ENCODE measurements at regions not wholly inside any gene's neighbourhood (a gene's known extent, or its start where the extent isn't known, plus 50 kb on each side); places are given as distances from the start of the nearest gene placed in this dataset.

DNA sequence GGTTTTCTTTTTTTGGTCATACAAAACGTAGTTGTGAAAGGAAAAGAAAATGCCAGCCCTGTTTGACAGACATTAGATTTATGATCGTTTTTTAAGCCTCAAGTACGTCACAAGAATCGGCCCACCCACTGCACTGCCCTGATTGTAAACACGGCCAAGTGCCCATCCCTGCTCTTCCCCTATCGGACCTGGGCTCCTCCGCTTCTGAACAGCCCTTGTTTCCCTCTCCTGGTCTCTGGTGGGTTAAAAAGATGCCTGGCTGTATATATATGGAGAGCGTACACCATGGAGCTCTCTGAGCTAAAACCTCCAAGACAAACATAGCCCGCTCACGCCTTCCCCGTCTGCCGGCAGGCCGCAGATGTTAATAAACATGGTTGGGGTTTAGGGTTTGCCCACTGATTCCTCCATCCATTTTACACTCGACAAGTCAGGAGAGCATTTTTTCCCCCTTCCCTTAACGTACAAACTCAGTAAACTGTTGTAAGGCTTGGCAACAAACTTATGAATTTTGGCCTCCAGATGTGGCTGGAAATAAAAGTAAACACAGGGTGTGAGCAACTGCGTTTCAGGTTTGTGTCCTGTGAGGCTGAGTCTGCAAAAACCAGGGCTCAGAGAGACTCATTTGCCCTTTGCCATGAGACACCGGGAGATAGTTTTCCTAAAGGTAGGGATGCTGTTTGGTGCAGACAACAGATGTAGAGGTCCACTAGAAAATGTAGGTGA, 325.9 kb downstream of the SOX9 start:
- DNase-seq (ENCODE audit: low spot score): no peak
- Mint-ChIP-seq H3K9me3 (no peaks in the 10 kb centered on the region), H3K4me3 (no peak overlapping the region), H3K27me3 (ENCODE audit: insufficient read depth, low read depth, poor library complexity) (peaks cover 4% of the 10 kb centered on the region), H3K36me3 (ENCODE audit: low read depth) (no peaks in the 10 kb centered on the region), H3K4me1 (no peaks in the 10 kb centered on the region), H3K27ac (no peak overlapping the region)
- Histone ChIP-seq H3F3A (replicated peaks; ENCODE audit: low read depth) (no peaks in the 10 kb centered on the region), H4K20me1 (replicated peaks; ENCODE audit: insufficient read depth) (no peaks in the 10 kb centered on the region), H3K27ac (ENCODE audit: low read depth) (no peak overlapping the region), H3K79me2 (replicated peaks; ENCODE audit: insufficient read depth) (no peaks in the 10 kb centered on the region), H3K27me3 (ENCODE audit: insufficient read depth) (no peaks in the 10 kb centered on the region), H3K36me3 (ENCODE audit: insufficient read depth) (no peaks in the 10 kb centered on the region), H3K9me2 (ENCODE audit: insufficient read depth) (no peaks in the 10 kb centered on the region), H2AFZ (no peak overlapping the region), H3K4me3 (no peak overlapping the region), H3K4me1 (ENCODE audit: insufficient read depth) (no peaks in the 10 kb centered on the region), H3K4me2 (no peak overlapping the region)
- no peak for TF ChIP-seq CREB1 (CRISPR knock-in tag; IDR thresholded peaks at IDR 0.05; ENCODE audit: low read depth)
- TF ChIP-seq, protein P1, sequence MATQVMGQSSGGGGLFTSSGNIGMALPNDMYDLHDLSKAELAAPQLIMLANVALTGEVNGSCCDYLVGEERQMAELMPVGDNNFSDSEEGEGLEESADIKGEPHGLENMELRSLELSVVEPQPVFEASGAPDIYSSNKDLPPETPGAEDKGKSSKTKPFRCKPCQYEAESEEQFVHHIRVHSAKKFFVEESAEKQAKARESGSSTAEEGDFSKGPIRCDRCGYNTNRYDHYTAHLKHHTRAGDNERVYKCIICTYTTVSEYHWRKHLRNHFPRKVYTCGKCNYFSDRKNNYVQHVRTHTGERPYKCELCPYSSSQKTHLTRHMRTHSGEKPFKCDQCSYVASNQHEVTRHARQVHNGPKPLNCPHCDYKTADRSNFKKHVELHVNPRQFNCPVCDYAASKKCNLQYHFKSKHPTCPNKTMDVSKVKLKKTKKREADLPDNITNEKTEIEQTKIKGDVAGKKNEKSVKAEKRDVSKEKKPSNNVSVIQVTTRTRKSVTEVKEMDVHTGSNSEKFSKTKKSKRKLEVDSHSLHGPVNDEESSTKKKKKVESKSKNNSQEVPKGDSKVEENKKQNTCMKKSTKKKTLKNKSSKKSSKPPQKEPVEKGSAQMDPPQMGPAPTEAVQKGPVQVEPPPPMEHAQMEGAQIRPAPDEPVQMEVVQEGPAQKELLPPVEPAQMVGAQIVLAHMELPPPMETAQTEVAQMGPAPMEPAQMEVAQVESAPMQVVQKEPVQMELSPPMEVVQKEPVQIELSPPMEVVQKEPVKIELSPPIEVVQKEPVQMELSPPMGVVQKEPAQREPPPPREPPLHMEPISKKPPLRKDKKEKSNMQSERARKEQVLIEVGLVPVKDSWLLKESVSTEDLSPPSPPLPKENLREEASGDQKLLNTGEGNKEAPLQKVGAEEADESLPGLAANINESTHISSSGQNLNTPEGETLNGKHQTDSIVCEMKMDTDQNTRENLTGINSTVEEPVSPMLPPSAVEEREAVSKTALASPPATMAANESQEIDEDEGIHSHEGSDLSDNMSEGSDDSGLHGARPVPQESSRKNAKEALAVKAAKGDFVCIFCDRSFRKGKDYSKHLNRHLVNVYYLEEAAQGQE (IDR thresholded peaks at IDR 0.05; ENCODE audit: unreplicated experiment): no peak
- no peak for TF ChIP-seq EZH2 (IDR thresholded peaks at IDR 0.05; ENCODE audit: low read depth, unreplicated experiment)
- no peak for TF ChIP-seq EZH2phosphoT487 (IDR thresholded peaks at IDR 0.05; ENCODE audit: unreplicated experiment)
- TF ChIP-seq, protein P2, sequence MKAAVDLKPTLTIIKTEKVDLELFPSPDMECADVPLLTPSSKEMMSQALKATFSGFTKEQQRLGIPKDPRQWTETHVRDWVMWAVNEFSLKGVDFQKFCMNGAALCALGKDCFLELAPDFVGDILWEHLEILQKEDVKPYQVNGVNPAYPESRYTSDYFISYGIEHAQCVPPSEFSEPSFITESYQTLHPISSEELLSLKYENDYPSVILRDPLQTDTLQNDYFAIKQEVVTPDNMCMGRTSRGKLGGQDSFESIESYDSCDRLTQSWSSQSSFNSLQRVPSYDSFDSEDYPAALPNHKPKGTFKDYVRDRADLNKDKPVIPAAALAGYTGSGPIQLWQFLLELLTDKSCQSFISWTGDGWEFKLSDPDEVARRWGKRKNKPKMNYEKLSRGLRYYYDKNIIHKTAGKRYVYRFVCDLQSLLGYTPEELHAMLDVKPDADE (IDR thresholded peaks at IDR 0.05): no peak
- TF ChIP-seq STAT1 (IDR thresholded peaks at IDR 0.05; ENCODE audit: unreplicated experiment): no peak
- TF ChIP-seq POLR2AphosphoS5 (IDR thresholded peaks at IDR 0.05; ENCODE audit: low read depth): no peak
- TF ChIP-seq JUNB (IDR thresholded peaks at IDR 0.05; ENCODE audit: unreplicated experiment): no peak
- ATAC-seq: no peak

DNA sequence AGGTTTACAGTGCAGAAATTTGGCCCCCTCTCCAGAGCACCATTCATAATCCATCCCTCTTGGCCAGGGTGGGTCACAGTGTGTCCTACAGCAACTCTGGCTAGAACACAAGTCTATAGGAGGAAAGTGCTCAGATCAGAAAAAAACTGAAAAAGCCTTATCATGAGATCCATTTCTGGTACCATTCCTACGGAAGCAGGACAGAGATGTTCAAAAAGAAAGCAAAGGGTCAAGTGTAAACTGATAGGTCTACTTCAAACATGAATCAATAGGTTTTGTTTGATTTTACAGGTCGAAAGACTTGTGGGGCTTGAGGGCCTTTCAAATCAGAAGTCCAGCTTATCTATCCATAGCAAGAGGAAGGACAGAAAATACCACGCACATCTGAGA, 326.4 kb downstream of the SOX9 start:
- ATAC-seq (no peak), DNase-seq (ENCODE audit: low spot score) (no peak)
- H3K9me2 ChIP-seq (ENCODE audit: insufficient read depth): no peaks in the 10 kb centered on the region
- no peaks in the 10 kb centered on the region for H3K36me3 ChIP-seq (ENCODE audit: insufficient read depth)
- Mint-ChIP-seq H3K27me3 (ENCODE audit: insufficient read depth, low read depth, poor library complexity) (peaks cover 4% of the 10 kb centered on the region), H3K9me3 (no peaks in the 10 kb centered on the region), H3K27ac (no peak overlapping the region), H3K4me3 (no peak overlapping the region), H3K4me1 (no peaks in the 10 kb centered on the region), H3K36me3 (ENCODE audit: low read depth) (no peaks in the 10 kb centered on the region)
- no peak overlapping the region for H3K4me3 ChIP-seq
- no peaks in the 10 kb centered on the region for H3K79me2 ChIP-seq (replicated peaks; ENCODE audit: insufficient read depth)
- H3K4me1 ChIP-seq (ENCODE audit: insufficient read depth): no peaks in the 10 kb centered on the region
- H3K4me2 ChIP-seq: no peak overlapping the region
- no peak overlapping the region for H3K27ac ChIP-seq (ENCODE audit: low read depth)
- H2AFZ ChIP-seq: no peak overlapping the region
- no peaks in the 10 kb centered on the region for H4K20me1 ChIP-seq (replicated peaks; ENCODE audit: insufficient read depth)
- no peaks in the 10 kb centered on the region for H3F3A ChIP-seq (replicated peaks; ENCODE audit: low read depth)
- H3K27me3 ChIP-seq (ENCODE audit: insufficient read depth): no peaks in the 10 kb centered on the region
- no peak for TF ChIP-seq STAT1 (IDR thresholded peaks at IDR 0.05; ENCODE audit: unreplicated experiment)
- no peak for TF ChIP-seq NANOG (IDR thresholded peaks at IDR 0.05; ENCODE audit: borderline replicate concordance)
- no peak for TF ChIP-seq JUNB (IDR thresholded peaks at IDR 0.05; ENCODE audit: unreplicated experiment)
- TF ChIP-seq EZH2 (IDR thresholded peaks at IDR 0.05; ENCODE audit: low read depth, unreplicated experiment): no peak
- no peak for TF ChIP-seq POLR2AphosphoS5 (IDR thresholded peaks at IDR 0.05; ENCODE audit: low read depth)
- TF ChIP-seq, protein P3, sequence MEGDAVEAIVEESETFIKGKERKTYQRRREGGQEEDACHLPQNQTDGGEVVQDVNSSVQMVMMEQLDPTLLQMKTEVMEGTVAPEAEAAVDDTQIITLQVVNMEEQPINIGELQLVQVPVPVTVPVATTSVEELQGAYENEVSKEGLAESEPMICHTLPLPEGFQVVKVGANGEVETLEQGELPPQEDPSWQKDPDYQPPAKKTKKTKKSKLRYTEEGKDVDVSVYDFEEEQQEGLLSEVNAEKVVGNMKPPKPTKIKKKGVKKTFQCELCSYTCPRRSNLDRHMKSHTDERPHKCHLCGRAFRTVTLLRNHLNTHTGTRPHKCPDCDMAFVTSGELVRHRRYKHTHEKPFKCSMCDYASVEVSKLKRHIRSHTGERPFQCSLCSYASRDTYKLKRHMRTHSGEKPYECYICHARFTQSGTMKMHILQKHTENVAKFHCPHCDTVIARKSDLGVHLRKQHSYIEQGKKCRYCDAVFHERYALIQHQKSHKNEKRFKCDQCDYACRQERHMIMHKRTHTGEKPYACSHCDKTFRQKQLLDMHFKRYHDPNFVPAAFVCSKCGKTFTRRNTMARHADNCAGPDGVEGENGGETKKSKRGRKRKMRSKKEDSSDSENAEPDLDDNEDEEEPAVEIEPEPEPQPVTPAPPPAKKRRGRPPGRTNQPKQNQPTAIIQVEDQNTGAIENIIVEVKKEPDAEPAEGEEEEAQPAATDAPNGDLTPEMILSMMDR (conservative IDR thresholded peaks at IDR 0.05; ENCODE audit: low read depth in 2 of 2): no peak

Data from GM23338 (cell line).